ENCODE measurements at regions not wholly inside any gene's neighbourhood (a gene's known extent, or its start where the extent isn't known, plus 50 kb on each side); places are given as distances from the start of the nearest gene placed in this dataset.
"Not testable (repeated sequence)": the region's sequence is repeated elsewhere in the genome, so short reads cannot be mapped to it uniquely, and the experiment has no call there.

DNA sequence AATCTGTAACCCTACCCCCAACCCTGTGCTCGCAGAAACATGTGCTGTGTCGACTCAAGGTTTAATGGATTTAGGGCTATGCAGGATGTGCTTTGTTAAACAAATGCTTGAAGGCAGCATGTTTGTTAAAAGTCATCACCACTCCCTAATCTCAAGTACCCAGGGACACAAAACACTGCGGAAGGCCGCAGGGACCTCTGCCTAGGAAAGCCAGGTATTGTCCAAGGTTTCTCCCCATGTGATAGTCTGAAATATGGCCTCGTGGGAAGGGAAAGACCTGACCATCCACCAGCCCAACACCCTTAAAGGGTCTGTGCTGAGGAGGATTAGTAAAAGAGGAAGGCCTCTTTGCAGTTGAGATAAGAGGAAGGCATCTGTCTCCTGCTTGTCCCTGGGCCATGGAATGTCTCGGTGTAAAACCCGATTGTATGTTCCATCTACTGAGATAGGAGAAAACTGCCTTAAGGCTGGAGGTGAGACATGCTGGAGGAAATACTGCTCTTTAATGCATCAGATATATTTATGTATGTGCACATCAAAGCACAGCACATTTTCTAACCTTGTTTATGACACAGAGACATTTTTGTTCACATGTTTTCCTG lies 94.4 kb downstream of the LSM3 start:
- DNase-seq (ENCODE audit: low spot score) = not testable (repeated sequence)

DNA sequence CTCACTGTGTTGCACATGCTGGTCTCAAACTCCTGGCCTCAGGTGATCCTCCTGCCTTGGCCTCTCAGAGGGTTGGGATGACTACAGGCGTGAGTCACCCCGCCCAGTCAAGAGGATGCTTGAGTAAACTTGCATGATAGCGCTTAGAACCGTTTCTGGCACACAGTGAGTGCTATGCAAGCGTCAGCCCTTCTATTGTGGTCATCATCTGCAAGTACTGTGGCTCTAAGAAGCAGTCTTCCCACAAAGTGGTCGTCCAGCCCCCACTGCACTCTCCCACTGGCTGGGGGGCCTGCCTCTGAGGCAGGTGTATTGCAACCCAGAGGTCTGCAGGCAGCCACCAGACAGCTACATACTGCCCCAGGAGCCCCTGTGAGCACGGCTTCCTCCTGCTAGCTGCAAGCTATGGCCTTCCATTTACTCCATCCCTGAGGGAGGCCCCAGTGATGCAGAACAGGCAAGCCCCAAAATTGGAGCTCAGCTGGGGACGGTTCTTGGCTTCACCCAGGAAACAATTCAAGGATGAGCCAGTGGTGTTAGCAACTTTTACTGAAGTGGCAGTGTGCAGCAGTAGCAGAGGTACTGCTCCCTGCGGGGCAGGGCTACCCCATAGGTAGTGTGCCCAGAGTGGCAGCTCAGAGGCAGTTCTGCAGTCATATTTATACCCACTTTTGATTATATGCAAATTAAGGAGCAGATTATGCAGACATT lies 95.4 kb downstream of the LSM3 start:
- DNase-seq (ENCODE audit: low spot score) = no peak

DNA sequence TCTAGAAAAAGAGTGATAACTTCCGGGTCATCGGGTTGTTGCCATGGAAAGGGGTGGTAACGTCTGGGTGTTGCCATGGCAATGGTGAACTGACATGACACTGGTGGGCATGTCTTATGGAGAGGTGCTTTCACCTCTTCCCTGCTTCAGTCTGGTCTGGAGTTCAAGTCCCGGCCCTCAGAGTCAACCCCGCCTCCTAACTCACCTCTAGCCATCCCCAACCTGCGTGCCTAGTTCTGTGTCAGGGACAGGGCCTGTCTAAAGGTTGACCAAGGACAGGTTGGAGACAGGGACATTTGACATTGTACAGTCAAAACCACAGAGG lies 96.0 kb downstream of the LSM3 start:
- no peak for DNase-seq (ENCODE audit: low spot score)

DNA sequence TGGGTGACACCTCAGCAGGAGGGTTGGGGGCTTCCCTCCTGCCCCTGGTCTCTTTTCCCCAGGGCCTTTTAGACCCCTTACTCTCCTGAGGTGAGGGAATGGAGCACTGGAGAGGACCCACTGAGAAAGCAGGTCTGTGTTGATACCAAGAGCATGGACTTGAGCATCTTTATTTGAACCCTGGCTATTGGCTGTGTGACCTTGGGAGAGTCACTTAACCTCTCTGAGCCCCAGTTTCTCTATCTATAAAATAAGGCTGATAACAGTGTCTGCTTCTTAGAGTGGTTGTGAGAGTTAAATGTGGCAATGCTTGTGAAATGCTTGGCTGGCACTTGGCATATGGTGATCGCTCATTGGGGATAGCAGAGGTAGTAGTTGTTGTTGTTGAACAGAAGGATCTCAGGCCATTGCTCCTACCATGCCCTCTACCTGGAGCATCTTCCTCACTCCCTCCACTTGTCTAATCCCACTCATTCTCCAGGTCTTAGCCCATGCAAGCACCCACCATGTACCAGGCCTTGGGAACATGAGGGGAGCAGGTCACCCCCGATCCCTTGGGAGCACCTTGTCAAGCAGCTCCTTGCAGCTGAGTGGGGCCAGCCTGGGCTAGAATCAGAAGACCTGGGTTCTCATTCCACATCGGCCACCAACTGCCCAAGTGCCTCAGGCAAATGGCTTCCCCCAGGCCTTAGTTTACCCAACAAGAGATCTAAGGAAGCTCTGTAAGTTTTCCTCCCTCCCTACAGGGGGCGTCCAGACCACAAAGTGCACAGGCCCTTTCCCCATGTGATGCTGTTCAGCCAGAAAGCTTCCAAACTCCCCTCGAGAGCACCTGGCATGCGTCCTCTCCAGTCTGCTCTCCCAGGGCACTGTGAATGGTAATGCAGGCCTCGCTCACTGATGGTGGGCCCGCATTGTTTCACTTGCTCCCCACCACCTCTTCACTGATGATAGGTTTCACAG lies 96.7 kb downstream of the LSM3 start:
- no peak for DNase-seq (ENCODE audit: low spot score)

DNA sequence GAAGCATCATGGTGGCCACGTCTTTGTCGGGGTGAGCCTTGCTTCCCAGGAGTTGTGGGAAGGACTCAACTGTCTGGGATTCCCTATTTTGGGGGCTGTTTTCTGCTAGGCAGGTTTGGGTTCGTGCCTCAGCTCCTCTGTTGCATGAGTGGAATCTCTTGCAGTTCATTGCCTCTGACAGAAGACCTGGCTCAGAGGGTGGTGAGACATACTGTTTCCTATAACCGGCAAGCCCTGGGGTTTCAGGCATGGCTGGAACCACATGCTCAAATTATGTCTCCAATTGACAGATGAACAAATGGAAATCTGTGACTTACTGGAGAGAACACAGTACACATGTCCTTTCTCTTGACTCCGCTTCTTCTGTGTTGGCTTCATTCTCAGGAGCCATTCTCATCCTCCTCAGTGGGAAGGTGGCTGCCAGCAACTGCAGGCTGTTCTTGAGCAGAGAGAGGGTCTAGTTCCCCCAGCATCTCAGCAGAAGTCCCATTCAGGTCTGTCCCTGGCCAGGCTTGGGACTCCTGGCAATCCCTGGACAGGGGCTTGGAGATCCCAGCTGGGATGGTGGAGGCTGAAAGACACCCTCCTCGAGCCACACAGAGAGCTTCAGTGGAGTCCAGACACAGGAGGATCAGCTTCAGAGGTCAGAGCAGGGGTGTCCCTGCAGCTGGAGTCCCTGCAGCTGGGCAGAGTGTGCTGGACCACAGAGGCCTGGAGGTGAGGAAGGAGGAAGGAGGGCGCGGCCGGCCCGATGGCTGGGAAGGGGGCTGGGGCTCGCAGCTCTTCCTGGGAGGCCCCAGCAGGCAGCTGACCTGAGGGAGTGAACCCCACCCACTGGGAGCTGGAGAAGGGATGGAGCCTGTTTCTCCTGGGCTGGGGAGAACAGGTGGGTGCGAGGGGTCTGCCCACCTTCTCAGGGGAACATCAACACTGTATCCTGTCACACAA lies 97.6 kb downstream of the LSM3 start:
- DNase-seq (ENCODE audit: low spot score) = no peak

DNA sequence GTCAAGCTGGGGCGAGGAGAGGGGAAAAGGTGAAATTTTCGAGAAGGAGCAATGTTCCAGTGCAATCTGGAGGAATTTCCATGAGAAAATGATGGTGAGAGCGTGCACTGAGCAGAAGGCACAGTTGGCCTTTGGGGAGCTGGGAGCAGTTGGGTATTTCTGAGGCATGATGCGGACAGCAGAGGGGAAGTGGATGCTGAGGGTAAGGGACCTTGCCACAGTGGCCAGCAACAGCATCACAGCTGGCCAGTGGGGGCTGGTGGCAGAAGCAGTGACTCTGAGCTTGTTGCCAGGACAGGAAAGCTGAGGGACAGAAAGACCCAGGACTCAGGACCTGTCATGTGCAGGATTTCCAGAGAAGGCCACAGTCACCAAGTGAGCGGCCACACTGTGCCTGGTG lies 98.9 kb downstream of the LSM3 start:
- DNase-seq (ENCODE audit: low spot score) = no peak

DNA sequence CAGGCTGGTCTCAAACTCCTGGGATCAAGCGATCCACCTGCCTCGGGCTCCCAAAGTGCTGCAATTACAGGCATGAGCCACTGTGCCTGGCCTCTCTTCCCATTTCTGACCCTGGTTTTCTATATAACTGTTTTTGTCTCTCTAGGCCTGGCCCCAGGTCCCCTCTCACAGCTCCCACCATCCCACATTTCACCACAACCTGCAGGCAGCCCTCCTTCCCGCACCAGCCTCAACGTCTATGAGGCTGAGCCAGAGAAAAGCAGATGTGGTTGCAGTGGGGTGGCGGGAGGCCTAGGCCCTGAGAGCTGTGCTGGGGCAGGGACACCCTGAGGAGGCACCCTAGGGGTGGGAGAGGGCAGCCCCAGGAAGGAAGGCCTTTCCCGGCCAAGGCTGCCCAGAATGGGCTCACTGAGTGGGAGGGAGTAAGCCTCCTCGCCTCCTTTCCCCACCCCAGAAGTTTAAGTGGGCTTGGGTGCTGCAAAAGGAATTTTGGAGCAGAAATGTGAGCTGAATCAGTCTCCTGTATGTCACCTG lies 99.7 kb downstream of the LSM3 start:
- DNase-seq (ENCODE audit: low spot score) = no peak

DNA sequence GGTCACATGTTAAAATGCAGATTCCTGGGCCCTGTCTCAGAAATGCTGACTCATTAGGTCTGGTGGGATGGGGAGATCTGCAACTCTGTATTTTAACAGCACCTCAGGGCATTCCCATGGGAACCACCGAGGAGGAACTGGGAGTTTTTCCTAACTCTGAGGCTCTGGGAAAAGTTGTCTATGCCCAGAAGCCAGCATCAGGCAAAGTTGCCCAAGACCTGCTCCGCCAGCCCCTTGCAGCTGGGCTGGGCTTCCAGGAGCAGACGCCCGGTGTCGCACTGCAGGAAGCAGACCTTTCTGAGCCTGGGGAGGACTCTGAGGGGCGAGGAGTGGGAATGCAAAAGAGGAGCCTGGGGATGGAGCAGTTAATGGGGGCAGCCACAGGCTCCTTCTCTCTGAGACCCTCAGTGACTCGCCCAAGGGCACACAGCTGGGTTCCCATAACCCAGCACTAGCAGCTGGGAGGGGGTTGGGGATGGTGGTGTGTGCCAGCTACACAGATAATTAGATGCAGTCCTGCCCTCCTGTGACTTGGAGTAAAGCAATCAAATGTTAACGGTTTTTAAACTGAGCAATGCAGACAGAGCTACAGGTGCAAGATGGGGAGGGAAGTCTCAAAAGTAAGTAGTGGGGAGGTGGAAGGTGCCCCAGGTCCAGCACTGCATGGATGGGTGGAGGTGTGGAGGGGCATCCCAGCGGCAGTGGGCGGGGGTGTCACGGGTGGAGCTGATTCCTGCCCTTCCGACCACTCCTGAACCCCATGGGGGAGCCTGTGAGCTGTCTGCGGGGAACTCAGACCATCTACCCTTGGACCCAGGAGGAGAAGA lies 100.4 kb downstream of the LSM3 start:
- no peak for DNase-seq (ENCODE audit: low spot score)

DNA sequence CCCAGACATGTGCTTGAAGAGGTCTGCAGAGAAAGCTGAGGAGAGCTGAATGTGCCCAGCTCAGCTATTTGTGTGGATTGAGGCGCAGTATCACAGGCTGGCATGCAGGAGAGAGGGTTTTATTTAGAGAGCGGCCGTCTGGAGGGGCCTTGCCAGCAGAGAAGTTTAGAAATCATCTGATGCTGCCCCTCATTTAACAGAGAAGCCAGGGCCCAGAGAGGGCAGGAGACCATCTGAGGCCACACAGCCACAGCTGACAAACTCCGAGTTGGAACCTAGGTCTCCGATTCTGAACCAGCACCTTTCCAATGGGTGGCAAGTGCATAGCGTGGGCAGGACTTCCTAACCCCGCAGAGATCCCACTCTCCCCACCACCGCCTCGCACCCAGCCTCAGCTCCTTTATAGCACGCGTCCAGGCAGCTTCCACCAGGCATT lies 101.0 kb downstream of the LSM3 start:
- DNase-seq (ENCODE audit: low spot score) = no peak

DNA sequence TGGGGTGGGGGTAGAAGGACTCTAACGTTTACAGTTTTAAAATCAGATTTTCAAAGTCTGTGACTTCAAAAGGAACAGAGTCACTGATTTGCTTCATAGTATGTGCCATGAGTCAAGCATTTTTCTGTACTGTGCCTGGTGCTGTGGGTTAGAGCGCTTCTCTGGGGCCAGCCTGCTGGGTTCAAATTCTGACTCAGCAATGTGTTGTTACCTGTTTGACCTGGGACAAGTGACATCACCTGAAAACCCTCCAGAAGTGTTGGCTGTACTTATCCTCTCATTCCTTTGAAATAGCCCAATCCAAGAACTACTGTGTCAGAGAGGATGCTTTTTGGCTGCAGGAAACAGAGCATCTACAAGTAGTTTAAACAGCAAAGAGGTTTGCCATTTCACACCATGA lies 101.7 kb downstream of the LSM3 start:
- DNase-seq (ENCODE audit: low spot score) = no peak

DNA sequence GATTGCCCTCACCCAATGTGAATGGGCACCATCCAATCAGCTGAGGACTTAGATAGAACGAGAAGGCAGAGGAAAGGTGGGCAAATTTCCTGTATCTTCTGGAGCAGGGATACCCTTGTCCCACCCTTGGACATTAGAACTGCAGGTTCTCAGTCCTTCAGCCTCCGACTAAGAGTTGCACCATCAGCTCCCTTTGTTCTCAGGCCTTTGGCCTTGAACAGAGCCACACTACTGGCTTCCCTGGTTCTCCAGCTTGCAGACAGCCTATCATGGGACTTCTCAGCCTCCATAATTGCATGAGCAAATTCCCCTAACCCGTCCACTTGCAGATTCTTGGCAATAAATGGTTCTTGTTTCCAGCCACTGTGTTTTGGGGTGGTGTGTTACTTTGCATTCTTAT lies 102.4 kb downstream of the LSM3 start:
- no peak for DNase-seq (ENCODE audit: low spot score)

DNA sequence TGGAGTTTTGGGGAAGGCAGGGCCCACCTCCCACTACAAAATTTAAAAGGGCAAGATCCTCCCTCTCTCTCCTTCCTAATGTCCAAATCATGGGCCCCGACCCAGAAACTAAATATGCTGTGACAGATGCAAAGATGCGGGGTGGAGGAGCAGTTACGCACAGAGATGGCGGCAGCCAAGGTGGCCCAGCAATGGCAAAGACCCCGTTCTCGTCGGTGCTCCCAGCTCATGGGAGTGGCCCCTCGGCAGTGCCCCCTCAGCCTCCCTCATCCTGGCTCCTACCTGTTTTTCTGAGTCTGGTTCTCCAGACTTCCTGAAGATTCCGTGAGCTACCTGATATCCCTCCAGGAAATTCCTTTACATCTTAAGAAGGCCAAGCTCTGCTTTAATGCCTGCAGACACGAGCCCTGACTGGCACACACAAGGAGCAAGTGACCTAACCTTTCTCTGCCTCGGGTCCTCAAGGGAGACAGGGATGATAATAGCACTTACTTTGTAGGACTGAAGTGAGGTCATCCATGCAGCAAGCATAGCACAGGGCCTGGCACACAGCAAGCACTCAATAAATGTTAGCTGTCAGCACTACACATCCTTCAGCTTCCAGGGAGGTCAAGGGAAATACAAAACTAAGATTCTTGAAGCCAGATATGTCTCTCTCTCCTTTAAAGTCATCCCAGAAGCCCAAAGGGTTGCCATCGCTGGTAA lies 103.5 kb downstream of the LSM3 start:
- DNase-seq (ENCODE audit: low spot score) = no peak

DNA sequence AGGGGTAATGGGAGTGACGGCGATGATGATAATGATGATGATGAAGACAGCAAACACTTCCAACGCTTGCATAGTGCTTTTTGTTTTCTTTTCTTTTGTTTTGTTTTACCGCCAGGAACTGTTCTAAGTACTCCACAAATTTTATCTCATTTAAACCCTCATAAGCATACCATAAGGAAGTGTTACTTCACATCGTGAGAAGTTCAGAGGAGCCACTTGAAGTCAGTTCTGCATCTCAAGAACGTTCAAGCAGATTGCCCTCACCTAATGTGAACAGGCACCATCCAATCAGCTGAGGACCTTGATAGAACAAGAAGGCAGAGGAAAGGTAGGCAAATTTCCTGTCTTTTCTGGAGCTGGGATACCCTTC lies 104.1 kb downstream of the LSM3 start:
- no peak for DNase-seq (ENCODE audit: low spot score)

DNA sequence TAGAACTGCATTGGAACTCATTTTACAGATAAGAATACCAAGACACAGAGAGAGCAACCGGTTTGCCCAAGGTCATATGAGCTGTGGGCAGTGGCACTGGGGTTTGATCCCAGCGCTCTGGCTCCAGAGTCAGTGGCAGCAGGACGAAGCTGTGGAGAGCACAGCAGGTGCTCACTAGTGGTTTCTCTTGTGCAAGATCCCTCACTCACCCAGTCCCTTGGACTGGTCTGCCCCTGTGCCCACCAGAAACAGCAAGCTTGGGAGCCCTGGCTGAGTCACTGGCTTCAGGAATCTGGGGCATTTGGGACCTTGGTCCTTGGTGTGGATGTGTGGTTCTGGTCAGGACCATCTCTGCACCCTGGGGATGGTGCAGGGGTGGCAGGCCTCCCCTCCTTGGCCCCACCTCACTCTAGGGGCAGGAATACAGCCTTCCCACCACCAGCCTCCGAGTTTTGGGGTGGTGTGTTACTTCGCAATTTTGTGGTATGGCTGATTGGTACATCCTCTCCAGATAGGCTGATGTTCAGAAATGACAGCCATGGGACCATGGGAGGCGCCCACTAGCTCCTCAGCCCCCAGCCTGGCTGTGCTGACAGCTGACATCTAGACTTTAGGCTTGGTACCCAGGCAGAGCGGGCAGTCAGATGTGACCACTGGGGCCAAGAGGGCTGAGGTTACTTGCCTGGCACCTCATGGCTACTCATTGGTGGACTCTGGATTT lies 104.6 kb downstream of the LSM3 start:
- no peak for DNase-seq (ENCODE audit: low spot score)

DNA sequence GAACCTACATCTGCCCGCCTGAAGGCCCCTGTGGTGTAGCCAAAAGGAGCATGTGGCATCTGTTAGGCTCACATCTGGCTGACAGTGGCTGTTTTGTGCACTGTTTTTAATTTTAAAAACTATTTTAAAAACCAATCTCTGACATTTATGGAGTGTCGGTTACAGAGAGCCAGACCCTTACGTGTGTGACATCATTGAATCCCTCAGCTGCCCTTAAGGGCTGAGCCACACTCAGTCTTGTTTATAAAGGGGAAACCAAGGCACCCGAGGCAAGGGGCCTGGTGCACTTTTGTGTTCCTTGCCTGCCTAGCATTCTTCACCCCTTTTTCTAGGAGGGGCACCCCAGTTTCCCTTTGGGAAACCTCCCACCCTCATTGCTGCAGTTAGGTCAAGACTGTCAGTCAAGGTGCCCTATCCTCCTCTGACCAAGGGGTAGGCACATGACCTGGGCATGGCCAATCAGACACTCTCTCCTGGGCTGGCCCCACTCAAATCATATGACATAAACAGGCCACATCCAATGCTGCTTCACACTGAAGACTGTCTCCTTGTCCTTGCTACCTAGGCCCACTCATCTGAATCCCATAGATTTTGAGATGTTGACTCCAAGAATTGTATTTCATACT lies 105.3 kb downstream of the LSM3 start:
- no peak for DNase-seq (ENCODE audit: low spot score)

DNA sequence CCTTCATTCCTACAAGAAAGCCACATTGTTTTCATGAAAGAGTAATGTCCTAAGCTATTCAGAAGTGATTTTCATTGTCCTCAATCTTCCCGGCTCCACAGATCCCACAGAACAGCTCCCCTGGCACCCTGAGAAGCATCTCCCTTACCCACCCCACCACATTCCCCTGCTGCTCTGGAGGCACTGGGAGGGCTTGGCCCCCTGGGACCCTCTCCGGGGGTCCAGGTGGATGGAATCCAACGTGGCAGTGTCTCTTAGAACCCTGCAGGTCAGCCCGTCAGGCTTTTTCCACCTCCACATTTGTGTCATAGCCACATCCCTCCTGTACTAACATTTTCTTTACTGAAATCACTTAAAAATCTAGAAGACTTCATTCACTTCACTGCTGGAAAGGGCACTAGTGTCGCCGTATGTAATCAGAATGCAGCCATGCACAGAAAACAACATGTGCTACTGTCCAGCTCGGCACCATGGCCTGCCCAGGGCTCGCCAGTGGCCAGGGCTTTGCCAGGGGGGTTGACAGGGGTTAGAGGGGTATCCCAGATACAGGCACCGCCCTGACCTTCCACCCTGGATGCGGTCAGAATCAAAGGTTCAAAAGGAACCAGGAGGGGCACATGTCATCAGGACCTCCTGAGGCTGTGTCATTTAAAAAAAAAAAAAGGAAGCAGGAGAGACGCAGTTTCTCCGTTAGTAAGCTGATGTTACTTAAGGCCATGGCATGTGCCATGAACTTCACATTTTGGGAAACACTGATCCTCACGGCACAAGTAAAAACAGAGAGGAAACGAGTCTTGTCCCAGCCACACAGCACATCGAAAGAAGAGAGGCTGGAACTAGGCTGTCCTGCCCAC lies 106.3 kb downstream of the LSM3 start:
- DNase-seq (ENCODE audit: low spot score) = no peak

DNA sequence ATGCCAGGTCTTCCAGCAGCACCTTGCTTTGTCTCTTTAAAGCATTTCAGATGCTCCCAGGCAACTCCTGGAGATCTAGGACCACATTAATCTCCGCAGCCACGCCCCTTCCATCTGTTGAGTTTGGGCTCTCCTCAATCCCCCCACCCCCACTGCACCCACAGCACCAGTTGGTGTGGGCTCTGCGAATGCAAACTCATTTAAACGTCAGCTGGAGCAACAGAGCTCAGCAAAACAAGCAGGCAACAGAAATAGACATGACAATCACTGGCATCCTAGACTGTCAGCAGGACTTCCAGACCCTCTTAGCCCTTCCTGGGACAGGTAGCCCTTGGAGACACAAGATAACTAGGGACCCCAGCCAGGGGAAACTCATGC lies 106.9 kb downstream of the LSM3 start:
- DNase-seq (ENCODE audit: low spot score) = no peak

DNA sequence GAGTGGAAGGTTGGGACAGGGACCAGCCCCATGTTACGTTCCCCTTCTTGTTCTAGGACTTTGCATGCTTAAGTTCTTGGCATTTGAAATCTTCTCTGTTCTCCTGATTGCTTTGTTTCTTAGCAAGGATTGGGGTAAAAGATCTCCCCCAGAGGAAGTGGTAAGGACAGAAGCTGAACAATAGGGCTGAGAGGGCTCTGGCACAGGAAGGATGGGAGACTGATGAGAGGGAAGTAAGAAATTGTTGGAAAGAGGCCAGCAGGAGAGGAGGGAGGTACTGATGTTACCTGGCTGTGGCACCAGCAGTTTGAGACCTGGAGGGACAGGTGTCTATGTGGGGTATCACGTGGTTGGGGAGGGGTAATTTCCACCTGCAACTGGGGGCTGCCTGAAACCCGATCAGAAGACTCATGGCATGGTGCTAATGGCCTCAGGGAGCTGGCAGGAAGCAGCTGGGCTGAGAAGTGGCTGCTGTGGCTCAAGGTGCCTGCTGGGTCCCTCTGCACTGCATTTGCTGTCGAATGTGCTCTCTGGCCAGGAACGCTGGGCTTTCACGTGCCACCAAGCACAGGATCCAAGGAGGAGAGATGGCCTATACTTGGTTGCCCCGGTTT lies 108.4 kb downstream of the LSM3 start:
- no peak for DNase-seq (ENCODE audit: low spot score)
